ENCODE measurements at regions not wholly inside any gene's neighbourhood (a gene's known extent, or its start where the extent isn't known, plus 50 kb on each side); places are given as distances from the start of the nearest gene placed in this dataset.

DNA sequence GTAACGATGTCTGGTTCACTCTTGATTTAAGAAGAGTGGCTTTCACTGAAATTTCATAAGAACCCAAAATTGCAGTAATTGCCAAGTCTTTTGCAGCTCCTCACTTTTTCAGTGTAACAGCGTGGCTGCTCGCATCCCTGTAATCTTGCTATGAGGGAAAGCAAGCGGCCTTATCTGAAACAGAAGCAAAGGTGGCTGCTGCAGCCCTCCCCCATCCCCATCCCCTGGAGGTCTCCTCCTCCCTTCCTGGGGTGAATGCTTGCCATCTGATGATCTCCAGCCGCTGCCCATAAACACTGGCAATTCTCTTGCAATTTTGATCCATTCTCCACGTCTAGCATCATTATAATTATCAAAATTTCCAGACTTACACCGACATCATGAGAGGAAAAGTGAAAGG is 182.5 kb upstream of the ASIC2 start:
- DNase-seq (ENCODE audit: low read depth, low spot score): no peak

DNA sequence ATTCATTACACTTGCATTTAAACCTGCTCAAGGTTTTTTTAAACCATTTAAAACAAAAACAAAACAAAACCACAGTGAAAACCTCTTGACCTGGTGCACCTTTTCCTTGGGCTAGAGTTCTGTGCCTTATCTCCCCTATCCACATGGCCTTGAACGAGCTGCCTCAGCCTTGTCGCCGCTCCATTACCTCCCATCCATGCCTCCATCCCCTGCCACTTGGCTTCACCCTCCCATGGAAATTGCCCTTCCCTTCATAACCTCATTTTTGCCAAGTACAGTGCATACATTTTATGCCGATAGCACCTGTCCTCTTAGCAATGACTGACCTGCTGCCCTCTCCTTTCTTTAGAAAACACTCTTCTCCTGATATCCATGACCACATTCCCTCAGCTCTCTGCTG is 188.6 kb upstream of the ASIC2 start:
- DNase-seq (ENCODE audit: low read depth, low spot score): no peak

DNA sequence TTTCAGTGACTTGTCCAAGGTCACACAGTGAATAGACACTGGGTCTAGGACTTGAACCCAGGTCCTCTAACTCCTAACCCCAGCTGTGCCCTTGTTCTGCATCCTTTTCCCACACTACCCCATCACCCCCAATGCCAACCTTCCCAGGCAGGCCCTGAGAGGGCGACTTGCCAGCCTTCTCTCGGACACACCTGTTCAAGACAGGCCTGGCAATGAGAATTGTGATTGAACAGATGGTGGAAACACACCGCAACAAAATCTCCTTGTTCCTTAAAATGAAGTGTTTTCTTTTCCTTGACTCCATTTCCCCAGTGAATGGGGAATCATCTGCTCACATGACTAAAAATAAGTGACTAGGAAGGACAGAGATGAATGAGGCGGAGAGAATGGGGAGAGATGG is 189.5 kb upstream of the ASIC2 start:
- DNase-seq (ENCODE audit: low read depth, low spot score): no peak

DNA sequence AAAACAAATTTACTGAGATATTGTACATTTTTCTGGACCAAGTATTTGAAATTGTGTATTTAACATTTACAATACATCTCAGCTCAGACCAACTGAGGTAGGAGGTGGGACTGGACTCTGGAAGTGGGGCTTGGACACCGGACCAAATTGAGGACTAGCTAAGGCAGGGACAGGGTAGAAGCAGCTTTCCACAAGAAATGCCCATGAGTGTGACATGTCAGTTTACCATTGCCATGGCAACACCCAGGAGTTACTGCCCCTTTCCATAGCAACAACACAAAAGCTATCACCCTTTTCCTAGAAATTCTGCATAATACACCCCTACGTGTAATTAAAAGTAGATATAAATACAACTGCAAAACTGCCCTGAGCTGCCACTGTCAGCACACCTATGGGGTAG is 191.5 kb upstream of the ASIC2 start:
- no peak for DNase-seq (ENCODE audit: low read depth, low spot score)

DNA sequence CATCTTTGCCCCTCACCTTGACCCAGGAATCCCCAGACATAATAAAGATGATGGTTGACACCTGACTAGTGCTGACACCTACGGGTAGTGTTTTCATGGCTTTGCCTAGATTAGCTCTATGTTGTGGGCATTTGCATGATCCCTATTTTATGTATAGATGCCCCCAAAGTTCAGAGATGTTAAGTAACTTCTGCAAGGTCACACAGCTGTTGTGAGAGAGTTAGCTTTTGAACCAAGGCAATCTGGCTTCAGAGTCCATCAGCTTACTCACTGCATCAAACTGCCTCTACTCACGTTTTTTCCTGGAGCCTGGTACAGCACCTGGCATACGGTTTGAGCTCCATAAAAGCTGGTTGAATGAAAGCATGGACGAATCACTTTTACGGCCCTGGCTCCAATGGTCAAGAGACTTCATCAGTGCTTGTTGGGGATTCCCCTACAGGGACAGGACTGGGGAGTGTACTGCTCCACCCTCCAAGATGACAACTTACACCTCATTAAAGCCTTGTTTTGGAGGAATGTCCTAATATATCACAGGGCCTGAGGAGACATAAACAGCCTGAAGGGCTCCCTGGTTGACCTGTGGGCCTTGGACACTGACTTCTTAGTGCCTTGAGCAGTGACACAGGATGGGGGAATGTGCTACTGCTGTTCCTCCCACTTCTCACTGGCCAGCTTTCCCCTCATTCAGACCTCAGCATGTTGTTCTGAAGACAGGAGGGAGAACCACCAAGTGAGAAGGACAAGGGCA is 193.2 kb upstream of the ASIC2 start:
- DNase-seq (ENCODE audit: low read depth, low spot score): no peak

DNA sequence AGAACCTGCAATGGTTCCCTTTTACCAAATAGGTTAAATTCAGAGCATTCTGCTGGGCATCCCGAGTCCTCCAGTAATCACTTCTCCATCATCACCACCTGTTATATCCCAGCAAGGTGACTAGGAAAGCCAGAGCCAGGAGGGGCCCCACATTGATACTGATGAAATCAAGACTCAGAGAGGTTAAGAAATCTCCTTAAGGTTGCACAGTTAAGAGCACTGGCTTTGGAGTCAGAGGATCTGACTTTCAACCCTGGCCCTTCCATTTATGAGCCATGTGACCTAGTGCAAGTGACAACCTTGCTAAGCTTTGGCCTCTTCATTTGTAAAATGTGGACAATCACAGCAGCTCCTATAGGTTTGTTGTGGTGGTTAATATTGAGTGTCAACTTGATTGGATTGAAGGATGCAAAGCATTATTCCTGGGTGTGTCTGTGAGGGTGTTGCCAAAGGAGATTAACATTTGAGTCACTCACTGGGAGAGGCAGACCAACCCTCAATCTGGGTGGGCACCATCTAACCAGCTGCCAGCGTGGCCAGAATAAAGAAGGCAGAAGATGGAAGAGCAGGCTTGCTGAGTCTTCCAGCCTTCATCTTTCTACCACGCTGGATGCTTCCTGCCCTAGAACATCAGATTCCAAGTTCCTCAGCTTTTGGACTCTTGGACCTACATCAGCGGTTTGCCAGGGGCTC is 194.2 kb upstream of the ASIC2 start:
- DNase-seq (ENCODE audit: low read depth, low spot score): no peak

DNA sequence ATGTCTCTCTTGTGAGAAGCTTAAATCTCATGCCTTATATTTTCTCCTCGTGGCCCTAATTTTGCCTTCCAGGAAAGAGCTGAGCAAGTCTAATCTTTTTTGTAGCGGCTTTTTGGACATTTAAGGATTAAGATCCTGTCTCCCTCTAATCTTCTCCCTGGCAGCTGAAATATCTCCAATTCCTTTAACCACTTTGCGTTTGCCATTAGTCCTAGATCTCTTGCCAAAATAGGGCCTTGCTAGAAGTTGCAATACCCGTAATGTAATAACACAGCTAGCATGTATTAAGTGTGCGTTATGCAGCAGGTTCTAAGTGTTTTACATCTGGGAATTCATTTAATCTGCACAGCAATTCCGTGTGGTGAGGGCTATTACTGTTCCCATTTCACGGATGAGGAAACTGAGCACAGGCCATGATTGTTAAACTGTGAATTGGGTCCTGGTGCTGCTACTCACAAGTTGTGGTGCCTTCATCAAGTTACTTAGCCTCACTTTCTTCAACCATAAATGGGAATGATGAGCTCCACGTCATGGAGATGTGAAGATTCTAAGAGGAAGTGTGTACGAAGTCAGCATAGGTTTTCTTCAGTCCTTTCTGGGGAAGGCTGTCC is 198.9 kb upstream of the ASIC2 start:
- DNase-seq (ENCODE audit: low read depth, low spot score): no peak

DNA sequence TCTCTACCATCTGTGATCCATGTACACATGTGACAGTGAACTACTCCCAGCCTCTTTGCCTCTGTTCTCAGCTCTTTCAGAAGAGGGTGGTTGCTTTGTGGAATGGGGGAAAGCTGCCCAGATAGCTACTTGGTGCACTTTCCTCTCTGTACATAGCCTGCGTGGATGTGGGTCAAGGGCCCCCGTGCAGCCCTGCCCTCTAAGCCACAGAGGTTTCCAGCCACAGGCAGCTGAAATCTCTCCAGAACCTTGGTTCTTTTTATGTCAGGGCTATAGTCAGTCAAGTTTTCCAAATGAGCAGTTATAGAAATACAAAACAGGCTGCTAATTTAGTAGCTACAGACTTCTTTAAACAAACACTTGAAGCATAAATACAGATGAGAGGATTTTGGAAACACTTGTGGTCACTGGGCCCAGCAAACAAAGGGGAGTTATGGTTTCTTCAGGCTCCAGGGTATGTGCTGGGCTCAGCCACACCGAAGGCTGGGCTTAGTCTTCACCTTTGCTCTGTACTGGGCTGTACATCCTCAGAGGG is 199.7 kb upstream of the ASIC2 start:
- no peak for DNase-seq (ENCODE audit: low read depth, low spot score)

DNA sequence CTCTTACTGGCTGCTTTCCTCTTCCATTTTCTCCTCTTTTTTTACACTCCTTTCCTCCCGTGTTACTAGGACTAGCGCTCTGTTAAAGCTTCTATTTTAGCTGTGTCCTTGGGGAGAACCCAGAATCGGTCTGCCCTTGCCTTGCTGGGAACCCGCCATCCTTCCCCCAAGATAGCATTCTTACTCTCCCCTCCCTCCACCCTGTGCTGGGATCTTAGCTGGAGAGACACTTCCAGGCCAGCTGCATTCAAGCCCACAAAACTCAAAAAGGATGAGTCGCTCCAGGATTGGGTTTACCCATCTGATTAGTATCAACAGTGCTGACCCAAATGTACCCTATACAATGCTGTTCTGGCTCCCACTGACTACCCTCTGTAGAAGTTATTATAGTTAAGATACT is 200.5 kb upstream of the ASIC2 start:
- no peak for DNase-seq (ENCODE audit: low read depth, low spot score)

DNA sequence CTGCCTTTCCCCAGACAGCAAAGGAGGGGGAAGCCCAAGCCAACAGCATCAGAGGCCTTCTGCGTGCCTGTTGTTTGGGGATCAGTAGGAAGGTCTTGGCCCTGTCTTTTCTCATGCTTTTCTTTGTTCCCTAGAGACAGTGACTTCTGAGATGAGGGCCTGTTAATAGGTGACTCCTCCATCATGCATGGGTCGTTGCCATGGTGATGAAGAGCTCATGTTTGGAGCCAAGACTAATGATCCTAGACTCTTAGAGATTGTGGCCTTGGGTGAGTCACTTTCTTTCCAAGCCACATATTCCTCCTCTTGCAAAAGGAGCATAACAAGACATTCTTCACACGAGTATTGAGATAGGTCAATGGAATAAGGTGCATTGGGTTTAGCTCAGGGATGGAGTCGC is 201.1 kb upstream of the ASIC2 start:
- DNase-seq (ENCODE audit: low read depth, low spot score): no peak

DNA sequence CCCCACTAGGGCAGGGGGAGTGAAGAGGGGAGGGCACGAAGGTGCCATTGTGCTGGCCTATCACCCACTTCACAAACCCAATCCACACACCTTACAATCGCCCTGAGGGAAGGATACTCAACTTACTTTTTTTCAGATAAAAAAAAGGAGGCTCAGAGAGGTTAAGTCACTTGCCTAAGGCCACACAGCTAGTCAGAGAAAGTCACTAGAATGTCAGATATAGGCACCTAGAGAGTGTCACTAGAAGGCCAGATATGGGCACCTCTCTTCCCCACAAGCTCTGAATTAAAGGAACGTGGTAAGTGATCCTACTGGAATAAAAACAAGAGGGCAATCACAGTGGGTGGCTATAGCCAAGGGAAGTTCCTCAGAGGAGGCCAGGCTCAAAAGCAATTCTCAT is 204.5 kb upstream of the ASIC2 start:
- DNase-seq (ENCODE audit: low read depth, low spot score): no peak

DNA sequence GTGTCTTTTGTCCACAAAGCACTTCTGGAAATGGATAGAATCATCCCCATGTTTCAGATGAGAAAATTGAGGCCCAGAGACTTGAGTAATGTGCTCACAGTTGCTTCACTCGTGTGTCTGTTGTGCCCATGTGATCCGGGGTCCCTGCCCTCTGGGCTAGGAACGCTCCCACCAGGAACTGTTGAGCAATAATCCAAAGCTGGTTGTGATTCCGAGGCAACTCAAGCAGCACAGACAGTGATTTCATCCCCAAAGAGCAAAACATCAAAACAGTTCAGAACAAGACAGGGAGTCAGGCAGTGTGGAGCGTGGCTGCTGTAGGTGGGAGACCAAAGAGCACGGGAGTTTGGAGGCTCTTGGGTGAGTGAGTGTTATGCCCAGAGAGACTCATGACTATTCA is 205.0 kb upstream of the ASIC2 start:
- DNase-seq (ENCODE audit: low read depth, low spot score): no peak

DNA sequence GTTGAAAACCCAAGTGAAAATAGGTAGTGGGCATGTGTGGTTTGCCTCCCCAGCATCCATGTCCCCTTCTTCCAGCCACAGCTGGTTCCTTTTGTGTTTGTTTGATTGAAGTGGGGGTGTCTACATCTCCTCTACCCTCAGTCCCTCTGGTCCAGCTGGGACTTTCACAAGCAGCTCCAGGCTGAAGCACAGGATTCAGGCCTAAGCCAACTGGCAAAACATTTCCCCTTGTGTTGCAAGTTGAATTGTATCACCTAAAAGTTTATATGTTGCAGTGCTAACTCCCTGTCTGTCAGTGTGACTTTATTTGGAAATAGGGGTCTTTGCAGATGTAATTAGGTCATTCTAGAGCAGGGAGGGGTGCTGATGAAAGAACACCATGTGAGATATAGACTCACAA is 205.9 kb upstream of the ASIC2 start:
- no peak for DNase-seq (ENCODE audit: low read depth, low spot score)

DNA sequence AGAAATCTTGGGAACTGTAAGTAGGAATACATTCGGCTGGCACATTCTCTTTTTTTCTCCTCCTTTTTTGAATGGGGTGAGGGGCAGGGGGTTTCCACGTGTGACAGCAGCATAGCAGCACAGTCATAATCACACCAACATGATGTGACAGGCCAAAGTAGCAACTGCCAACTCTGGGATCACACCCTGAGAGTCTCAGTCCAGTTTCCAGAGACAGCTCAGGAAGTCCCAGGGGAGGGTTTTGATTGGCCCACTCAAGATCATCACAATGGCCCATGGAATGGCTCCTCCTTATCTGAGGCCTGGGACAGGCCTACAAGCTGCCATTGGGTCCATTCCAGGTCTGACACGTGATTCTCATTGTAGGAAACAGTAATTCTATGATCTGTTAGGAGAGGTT is 207.1 kb upstream of the ASIC2 start:
- no peak for DNase-seq (ENCODE audit: low read depth, low spot score)

DNA sequence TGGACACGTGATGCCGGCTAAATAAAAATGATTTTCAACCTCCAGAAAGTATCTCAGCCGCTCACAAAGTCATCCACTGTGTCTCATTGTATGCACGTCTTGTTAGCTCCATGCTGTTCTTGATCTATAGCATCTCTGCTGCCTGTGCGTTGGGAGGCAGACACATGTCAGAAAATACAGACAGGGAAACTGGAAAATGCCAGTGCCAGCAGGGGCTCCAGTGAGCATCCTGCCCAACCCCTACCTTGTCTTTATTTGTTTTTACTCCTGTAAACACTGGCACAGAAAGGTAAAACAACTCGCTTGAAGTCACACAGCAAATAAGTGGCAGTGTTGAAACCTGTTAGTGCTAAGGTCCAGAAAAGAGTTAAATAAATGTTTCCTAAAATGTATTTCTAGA is 208.1 kb upstream of the ASIC2 start:
- DNase-seq (ENCODE audit: low read depth, low spot score): no peak

DNA sequence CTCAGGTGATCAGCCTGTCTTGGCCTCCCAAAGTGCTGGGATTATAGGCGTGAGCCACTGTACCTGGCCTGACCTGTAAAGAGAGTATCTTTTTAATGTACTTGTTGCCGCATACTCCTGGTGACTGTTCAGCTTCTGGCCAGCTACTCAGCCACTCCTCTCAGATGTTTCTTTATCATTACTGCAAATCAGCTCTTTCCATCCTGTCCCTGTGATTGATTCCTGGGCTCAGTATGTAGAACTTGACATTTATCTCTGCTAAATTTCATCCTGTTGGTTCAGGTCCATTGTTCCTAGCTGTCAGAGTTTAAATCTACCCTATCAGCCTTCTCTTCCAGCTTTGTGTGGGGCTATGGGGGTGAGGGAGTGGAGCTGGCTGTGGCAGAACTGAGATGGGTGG is 211.5 kb upstream of the ASIC2 start:
- DNase-seq (ENCODE audit: low read depth, low spot score): no peak

DNA sequence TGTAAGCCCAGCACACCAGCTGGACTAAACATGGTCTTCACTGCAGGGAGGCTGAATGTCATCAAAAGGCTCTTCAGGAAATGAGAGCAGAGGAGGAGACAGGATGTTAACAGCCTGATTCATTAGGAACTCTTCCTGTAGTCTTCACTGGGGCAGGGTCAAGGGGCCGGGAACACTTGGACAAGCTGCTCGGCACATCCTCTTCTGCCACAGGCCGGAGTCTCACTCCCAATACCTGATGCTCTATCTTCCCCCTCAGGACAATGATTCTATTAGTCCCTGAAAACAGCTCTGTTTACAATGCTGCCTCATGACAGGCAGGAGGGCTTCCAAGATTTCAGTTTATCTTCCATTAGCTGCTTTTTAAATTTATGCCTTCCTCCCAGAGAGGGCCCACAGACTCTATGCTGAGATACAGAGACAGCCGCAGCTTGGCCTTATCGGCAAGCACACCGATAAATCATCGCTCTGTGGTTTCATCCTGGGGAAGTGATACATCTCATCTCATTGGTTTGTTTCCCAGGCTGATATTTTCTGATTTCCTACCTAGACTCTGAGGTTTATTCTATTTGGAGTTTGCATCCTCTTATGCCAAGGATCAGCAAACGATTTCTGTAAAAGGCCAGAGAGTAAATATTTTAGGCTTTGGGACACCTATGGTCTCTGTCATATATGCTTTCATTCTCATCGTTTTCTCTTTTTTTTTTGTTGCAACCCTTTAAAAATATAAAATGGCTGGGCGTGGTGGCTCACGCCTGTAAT is 214.0 kb upstream of the ASIC2 start:
- DNase-seq (ENCODE audit: low read depth, low spot score): no peak

DNA sequence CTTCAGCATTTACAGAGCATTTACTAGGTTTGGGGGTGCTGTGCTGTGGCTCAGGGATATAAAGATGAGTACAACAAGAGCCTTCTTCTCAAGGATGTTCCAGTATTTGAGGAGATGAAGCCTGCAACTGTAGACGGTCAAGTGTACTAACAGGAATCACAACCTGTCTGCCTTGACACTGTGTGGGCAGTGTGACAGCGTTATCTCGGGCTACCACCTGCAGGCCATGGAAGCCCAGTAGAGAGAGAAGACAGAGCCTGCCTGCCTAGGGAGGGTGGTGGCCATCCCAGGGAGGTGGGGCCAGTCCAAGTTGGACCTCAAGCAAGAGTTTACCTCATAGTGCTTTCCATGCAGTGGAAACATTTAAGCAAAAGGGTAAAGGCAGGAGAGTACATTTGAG is 215.1 kb upstream of the ASIC2 start:
- DNase-seq (ENCODE audit: low read depth, low spot score): no peak

DNA sequence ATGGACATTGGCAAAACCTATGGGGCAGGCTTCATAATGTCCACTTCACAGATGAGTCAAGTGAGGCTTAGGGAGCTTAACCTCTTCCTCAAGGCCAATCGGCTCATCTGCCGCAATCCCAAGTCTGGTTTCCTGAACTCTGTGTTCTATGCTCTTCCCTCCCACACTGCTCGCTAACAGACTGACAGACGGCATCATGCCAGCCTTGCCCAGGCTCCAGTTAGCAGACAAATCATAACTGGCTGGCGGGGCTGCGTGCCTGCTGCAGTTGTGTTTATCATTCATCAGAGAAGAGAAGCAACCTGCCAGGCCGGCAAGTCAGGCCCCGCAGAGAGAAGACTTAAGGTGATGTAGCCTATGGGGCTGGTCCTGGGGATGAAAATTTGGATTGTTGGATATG is 216.2 kb upstream of the ASIC2 start:
- DNase-seq (ENCODE audit: low read depth, low spot score): no peak

DNA sequence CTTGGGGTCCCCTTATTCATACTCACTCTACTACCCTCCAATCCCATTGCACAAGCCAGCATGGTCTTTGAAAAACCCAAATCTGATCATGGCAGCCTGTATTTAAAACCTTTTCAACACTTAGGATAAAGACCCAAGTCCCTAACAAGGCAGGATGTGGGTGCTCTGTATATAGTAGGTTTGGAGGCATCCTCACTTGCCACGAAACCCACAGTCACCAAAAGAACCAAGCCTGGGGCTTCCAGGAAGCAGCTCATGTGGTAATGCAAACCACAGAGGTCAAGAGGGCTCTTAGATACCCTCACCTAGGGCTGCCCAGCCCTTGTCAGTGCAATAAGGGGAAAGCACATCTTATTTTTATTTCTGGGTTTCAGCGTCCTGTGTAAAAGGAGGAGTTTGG is 218.6 kb upstream of the ASIC2 start:
- DNase-seq (ENCODE audit: low read depth, low spot score): no peak

DNA sequence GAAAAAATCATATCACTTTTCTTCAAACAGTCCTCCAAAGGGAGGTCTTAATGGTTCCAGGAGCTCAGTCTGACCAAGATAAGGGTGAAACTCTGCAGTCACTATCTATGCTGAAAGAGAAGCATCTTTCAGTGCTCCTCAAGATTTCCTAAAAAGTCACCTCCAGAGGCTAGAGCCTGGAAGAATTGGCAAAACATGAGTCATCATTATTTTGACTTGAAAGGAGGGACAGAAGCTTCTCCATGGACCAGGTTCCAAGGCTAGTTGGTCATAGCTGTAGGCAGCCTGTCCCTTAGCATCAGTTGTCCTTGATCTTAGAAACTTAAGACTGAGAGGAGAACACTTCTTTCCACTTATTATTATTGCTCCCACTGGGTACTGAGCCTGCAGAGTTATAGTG is 219.0 kb upstream of the ASIC2 start:
- no peak for DNase-seq (ENCODE audit: low read depth, low spot score)

DNA sequence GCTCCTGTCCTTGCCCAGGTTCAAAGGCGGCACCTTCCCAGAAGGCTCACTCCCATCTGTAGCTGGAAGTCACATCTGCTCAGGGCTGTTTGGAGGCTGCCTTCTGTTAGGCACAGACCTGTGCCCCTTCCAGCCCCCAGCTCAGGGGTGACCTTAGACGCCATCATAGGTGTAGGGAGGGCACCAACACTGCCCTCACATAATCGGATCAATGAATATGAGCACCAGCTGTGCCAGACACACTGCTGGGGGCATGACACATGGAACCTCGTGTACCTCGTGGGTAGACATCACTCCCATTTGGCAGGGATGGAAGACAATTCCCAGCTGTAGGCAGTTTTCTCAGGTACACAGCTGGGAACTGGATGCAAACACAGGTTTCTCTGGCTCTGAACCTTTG is 220.7 kb upstream of the ASIC2 start:
- DNase-seq (ENCODE audit: low read depth, low spot score): no peak
